Osteocyte (in vitro differentiated cells): ENCODE measurements at regions not wholly inside any gene's neighbourhood (a gene's known extent, or its start where the extent isn't known, plus 50 kb on each side); places are given as distances from the start of the nearest gene placed in this dataset.

Experiments used
- DNase-seq: peaks from one replicate; pipeline ENCODE4 v3.0.0; 2021; ENCODE audit warnings: mixed read lengths; ENCODE audit not compliant: unreplicated experiment; ENCODE audit errors: extremely low spot score
- H3K27ac Mint-ChIP-seq: one replicate; pipeline ENCODE4 v1.8.0; 2021; ENCODE audit warnings: mild to moderate bottlenecking, mixed read lengths; ENCODE audit not compliant: unreplicated experiment
- H3K27me3 Mint-ChIP-seq: one replicate; pipeline ENCODE4 v1.8.0; 2021; ENCODE audit warnings: mixed read lengths; ENCODE audit not compliant: unreplicated experiment
- H3K36me3 Mint-ChIP-seq: one replicate; pipeline ENCODE4 v1.8.0; 2021; ENCODE audit warnings: mixed read lengths; ENCODE audit not compliant: unreplicated experiment
- H3K4me1 Mint-ChIP-seq: one replicate; pipeline ENCODE4 v1.8.0; 2021; ENCODE audit warnings: mixed read lengths; ENCODE audit not compliant: unreplicated experiment
- H3K4me3 Mint-ChIP-seq: one replicate; pipeline ENCODE4 v1.8.0; 2021; ENCODE audit warnings: mild to moderate bottlenecking, moderate library complexity, mixed read lengths; ENCODE audit not compliant: unreplicated experiment
- H3K9me3 Mint-ChIP-seq: one replicate; pipeline ENCODE4 v1.8.0; 2021; ENCODE audit warnings: mixed read lengths; ENCODE audit not compliant: unreplicated experiment
- CTCF ChIP-seq: fragments of 200-600 bp; sonication (generic); IDR thresholded peaks from 2 replicates; pipeline ENCODE4 v1.5.0; 2021; ENCODE audit warnings: antibody characterized with exemption, mild to moderate bottlenecking, moderate library complexity

- Mint-ChIP-seq H3K9me3 (no peaks in the 10 kb centered on the region), H3K27me3 (no peaks in the 10 kb centered on the region), H3K4me1 (no peaks in the 10 kb centered on the region), H3K4me3 (no peak overlapping the region), H3K27ac (no peak overlapping the region), H3K36me3 (no peaks in the 10 kb centered on the region)
- no peak for DNase-seq
- no peak for TF ChIP-seq CTCF
These were observed 113.6 kb upstream of the MON1B start for GRCh38 chr16:77077256-77077922.

GRCh38 chr16:77085981-77086380, 105.0 kb upstream of the MON1B start:
- Mint-ChIP-seq H3K27ac (no peak overlapping the region), H3K9me3 (no peaks in the 10 kb centered on the region), H3K36me3 (no peaks in the 10 kb centered on the region), H3K27me3 (no peaks in the 10 kb centered on the region), H3K4me1 (no peaks in the 10 kb centered on the region), H3K4me3 (no peak overlapping the region)
- no peak for TF ChIP-seq CTCF
- no peak for DNase-seq

- TF ChIP-seq CTCF, result no peak
- Mint-ChIP-seq H3K36me3 (no peaks in the 10 kb centered on the region), H3K27me3 (no peaks in the 10 kb centered on the region), H3K27ac (no peak overlapping the region), H3K4me3 (no peak overlapping the region), H3K9me3 (no peaks in the 10 kb centered on the region), H3K4me1 (no peaks in the 10 kb centered on the region)
- no peak for DNase-seq
These were observed 100.9 kb upstream of the MON1B start for GRCh38 chr16:77090062-77090461.

- no peak overlapping the region for H3K4me3 Mint-ChIP-seq
- no peak for DNase-seq
These were observed 97.7 kb upstream of the MON1B start for GRCh38 chr16:77093309-77093708.

GRCh38 chr16:77093999-77094398, 97.0 kb upstream of the MON1B start:
- Mint-ChIP-seq H3K9me3 (no peaks in the 10 kb centered on the region), H3K4me3 (no peak overlapping the region), H3K27me3 (no peaks in the 10 kb centered on the region), H3K36me3 (no peaks in the 10 kb centered on the region), H3K4me1 (no peaks in the 10 kb centered on the region), H3K27ac (no peak overlapping the region)
- no peak for TF ChIP-seq CTCF
- no peak for DNase-seq

More at GRCh38 chr16:77093309-77093708, 97.7 kb upstream of the MON1B start:
- H3K9me3 Mint-ChIP-seq, result no peaks in the 10 kb centered on the region
- H3K4me1 Mint-ChIP-seq, result no peaks in the 10 kb centered on the region
- no peak for TF ChIP-seq CTCF
- no peak overlapping the region for H3K27ac Mint-ChIP-seq
- no peaks in the 10 kb centered on the region for H3K27me3 Mint-ChIP-seq
- no peaks in the 10 kb centered on the region for H3K36me3 Mint-ChIP-seq
